Transverse colon (tissue), 4 donors: ENCODE measurements at regions not wholly inside any gene's neighbourhood (a gene's known extent, or its start where the extent isn't known, plus 50 kb on each side); places are given as distances from the start of the nearest gene placed in this dataset.

Source experiments
- POLR2A ChIP-seq: fragments of 450-650 bp; IDR thresholded peaks from one replicate; pipeline ENCODE4 v1.6.1; 2016; ENCODE audit warnings: antibody characterized with exemption, mild to moderate bottlenecking, moderate library complexity
- POLR2AphosphoS5 ChIP-seq, 3 donors: sonication (generic); formaldehyde crosslinking; IDR thresholded peaks; one replicate each; pipeline ENCODE4 v1.6.1; 2016; ENCODE audit warnings: antibody characterized with exemption in 3 of 3
- TF ChIP-seq, protein P1 (sequence below), 5 experiments: fragments of 200-600 bp in 3 of 5; fragments of 450-650 bp in 2 of 5; sonication (generic) in 3 of 5; IDR thresholded peaks; 1 replicate in 2 of 5; 2 replicates in 3 of 5; pipeline ENCODE4 v1.5.1; 2016 to 2017; ENCODE audit warnings: antibody characterized with exemption in 5 of 5, inconsistent platforms in 3 of 5, mild to moderate bottlenecking in 2 of 5, moderate library complexity in 1 of 5

DNA sequence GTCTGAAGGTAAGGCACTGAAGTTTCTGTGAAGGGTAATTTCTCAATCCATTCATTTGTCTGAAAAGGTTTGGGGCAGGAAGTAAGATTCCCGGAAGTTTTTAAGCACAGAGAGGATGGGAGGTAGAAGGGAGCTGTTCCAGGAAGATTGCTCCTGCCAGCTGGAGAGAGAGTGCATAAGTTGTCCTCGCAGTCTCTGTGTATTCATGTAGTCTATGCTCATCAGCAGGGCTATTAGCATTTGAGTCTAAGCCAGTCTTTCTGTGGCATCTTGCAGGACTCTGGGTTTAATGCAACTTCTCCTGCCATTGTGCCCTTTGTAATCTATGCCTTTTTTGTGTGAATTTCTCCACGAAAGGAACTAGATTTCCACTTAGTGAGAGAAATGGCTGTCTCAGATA lies 140.8 kb upstream of the FGGY start:
- TF ChIP-seq, protein P1, sequence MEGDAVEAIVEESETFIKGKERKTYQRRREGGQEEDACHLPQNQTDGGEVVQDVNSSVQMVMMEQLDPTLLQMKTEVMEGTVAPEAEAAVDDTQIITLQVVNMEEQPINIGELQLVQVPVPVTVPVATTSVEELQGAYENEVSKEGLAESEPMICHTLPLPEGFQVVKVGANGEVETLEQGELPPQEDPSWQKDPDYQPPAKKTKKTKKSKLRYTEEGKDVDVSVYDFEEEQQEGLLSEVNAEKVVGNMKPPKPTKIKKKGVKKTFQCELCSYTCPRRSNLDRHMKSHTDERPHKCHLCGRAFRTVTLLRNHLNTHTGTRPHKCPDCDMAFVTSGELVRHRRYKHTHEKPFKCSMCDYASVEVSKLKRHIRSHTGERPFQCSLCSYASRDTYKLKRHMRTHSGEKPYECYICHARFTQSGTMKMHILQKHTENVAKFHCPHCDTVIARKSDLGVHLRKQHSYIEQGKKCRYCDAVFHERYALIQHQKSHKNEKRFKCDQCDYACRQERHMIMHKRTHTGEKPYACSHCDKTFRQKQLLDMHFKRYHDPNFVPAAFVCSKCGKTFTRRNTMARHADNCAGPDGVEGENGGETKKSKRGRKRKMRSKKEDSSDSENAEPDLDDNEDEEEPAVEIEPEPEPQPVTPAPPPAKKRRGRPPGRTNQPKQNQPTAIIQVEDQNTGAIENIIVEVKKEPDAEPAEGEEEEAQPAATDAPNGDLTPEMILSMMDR (IDR thresholded peaks at IDR 0.05): no peak
- TF ChIP-seq POLR2A (no peak), POLR2AphosphoS5 (IDR thresholded peaks at IDR 0.05) (no peak)
